Subcutaneous abdominal adipose tissue (tissue), 5 donors: ENCODE measurements at regions not wholly inside any gene's neighbourhood (a gene's known extent, or its start where the extent isn't known, plus 50 kb on each side); places are given as distances from the start of the nearest gene placed in this dataset.
"Not testable (repeated sequence)": the region's sequence is repeated elsewhere in the genome, so short reads cannot be mapped to it uniquely, and the experiment has no call there.

Experiments used
- H3K27ac ChIP-seq: one replicate; pipeline ENCODE4 v1.7.0; 2013; ENCODE audit warnings: low read depth, mild to moderate bottlenecking, inconsistent platforms, low read length, moderate library complexity
- H3K27me3 ChIP-seq, 5 donors: one replicate each; pipeline ENCODE4 v1.7.0; 2013; ENCODE audit warnings: low read length in 5 of 5, inconsistent platforms in 1 of 5; ENCODE audit not compliant: control insufficient read depth in 5 of 5, insufficient read depth in 4 of 5
- H3K36me3 ChIP-seq, 5 donors: one replicate each; pipeline ENCODE4 v1.7.0; 2013; ENCODE audit warnings: low read length in 5 of 5; ENCODE audit not compliant: control insufficient read depth in 5 of 5, insufficient read depth in 5 of 5
- H3K4me1 ChIP-seq, 5 donors: one replicate each; pipeline ENCODE4 v1.7.0; 2013; ENCODE audit warnings: low read length in 5 of 5, mild to moderate bottlenecking in 3 of 5, moderate library complexity in 1 of 5; ENCODE audit not compliant: control insufficient read depth in 5 of 5, insufficient read depth in 5 of 5
- H3K4me3 ChIP-seq, 5 donors: one replicate each; pipeline ENCODE4 v1.7.0; 2013; ENCODE audit warnings: low read length in 5 of 5, low read depth in 1 of 5
- H3K9ac ChIP-seq, 5 donors: one replicate each; pipeline ENCODE4 v1.7.0; 2013; ENCODE audit warnings: low read length in 5 of 5, mild to moderate bottlenecking in 4 of 5, moderate library complexity in 3 of 5
- H3K9me3 ChIP-seq, 5 donors: one replicate each; pipeline ENCODE4 v1.7.0; 2013; ENCODE audit warnings: low read length in 5 of 5; ENCODE audit not compliant: control insufficient read depth in 5 of 5
- donor health status: healthy.
- donor health status: healthy.
- donor health status: healthy.
- donor health status: healthy.
- donor health status: healthy.

- H3K9me3 ChIP-seq, result no peaks in the 10 kb centered on the region
- no peaks in the 10 kb centered on the region for H3K36me3 ChIP-seq
- no peak overlapping the region for H3K4me3 ChIP-seq
- no peak overlapping the region for H3K9ac ChIP-seq
- H3K27ac ChIP-seq, result no peak overlapping the region
- H3K27me3 ChIP-seq, result no peaks in the 10 kb centered on the region
- peaks cover 0 to 2% (median 0%) of the 10 kb centered on the region in 5 donors for H3K4me1 ChIP-seq
Observed at GRCh38 chr13:93039131-93039530, 187.5 kb upstream of the GPC6 start.

- H3K36me3 ChIP-seq, H3K9me3 ChIP-seq, H3K9ac ChIP-seq, H3K27me3 ChIP-seq, H3K4me1 ChIP-seq, H3K4me3 ChIP-seq, H3K27ac ChIP-seq: not testable (repeated sequence)
Observed at GRCh38 chr13:93041566-93041965, 185.0 kb upstream of the GPC6 start.

- H3K4me1 ChIP-seq, result no peaks in the 10 kb centered on the region
- no peaks in the 10 kb centered on the region for H3K9me3 ChIP-seq
- H3K27me3 ChIP-seq, result no peaks in the 10 kb centered on the region
- H3K9ac ChIP-seq, result no peak overlapping the region
- no peak overlapping the region for H3K4me3 ChIP-seq
- H3K36me3 ChIP-seq, result no peaks in the 10 kb centered on the region
- no peak overlapping the region for H3K27ac ChIP-seq
Observed at GRCh38 chr13:93045836-93046235, 180.8 kb upstream of the GPC6 start.

GRCh38 chr13:93055233-93055632 is 171.4 kb upstream of the GPC6 start:
- Histone ChIP-seq H3K9me3 (peaks cover 0 to 3% (median 0%) of the 10 kb centered on the region in 5 donors), H3K36me3 (no peaks in the 10 kb centered on the region), H3K27ac (no peak overlapping the region), H3K4me3 (no peak overlapping the region), H3K27me3 (no peaks in the 10 kb centered on the region), H3K4me1 (no peaks in the 10 kb centered on the region), H3K9ac (no peak overlapping the region)

GRCh38 chr13:93058301-93058700 is 168.3 kb upstream of the GPC6 start:
- no peaks in the 10 kb centered on the region for H3K4me1 ChIP-seq
- H3K9me3 ChIP-seq, result peaks cover 0 to 2% (median 0%) of the 10 kb centered on the region in 5 donors
- H3K9ac ChIP-seq, result no peak overlapping the region
- no peak overlapping the region for H3K4me3 ChIP-seq
- H3K36me3 ChIP-seq, result no peaks in the 10 kb centered on the region
- H3K27me3 ChIP-seq, result no peaks in the 10 kb centered on the region
- no peak overlapping the region for H3K27ac ChIP-seq

GRCh38 chr13:93060144-93060543 is 166.5 kb upstream of the GPC6 start:
- no peaks in the 10 kb centered on the region for H3K27me3 ChIP-seq
- H3K9ac ChIP-seq, result no peak overlapping the region
- no peak overlapping the region for H3K27ac ChIP-seq
- no peaks in the 10 kb centered on the region for H3K36me3 ChIP-seq
- H3K4me3 ChIP-seq, result no peak overlapping the region
- H3K4me1 ChIP-seq, result no peaks in the 10 kb centered on the region
- peaks cover 0 to 2% (median 0%) of the 10 kb centered on the region in 5 donors for H3K9me3 ChIP-seq

- no peaks in the 10 kb centered on the region for H3K27me3 ChIP-seq
- H3K9me3 ChIP-seq, result peaks cover 0 to 3% (median 0%) of the 10 kb centered on the region in 5 donors
- H3K4me3 ChIP-seq, result no peak overlapping the region
- H3K4me1 ChIP-seq, result no peaks in the 10 kb centered on the region
- no peak overlapping the region for H3K27ac ChIP-seq
- no peak overlapping the region for H3K9ac ChIP-seq
- H3K36me3 ChIP-seq, result no peaks in the 10 kb centered on the region
Observed at GRCh38 chr13:93066187-93066586, 160.4 kb upstream of the GPC6 start.

GRCh38 chr13:93079294-93079693 is 147.3 kb upstream of the GPC6 start:
- H3K4me1 ChIP-seq, result no peaks in the 10 kb centered on the region
- H3K9me3 ChIP-seq, result no peaks in the 10 kb centered on the region
- no peak overlapping the region for H3K9ac ChIP-seq
- H3K4me3 ChIP-seq, result no peak overlapping the region
- no peaks in the 10 kb centered on the region for H3K36me3 ChIP-seq
- no peaks in the 10 kb centered on the region for H3K27me3 ChIP-seq
- H3K27ac ChIP-seq, result no peak overlapping the region

- Histone ChIP-seq H3K27me3 (no peaks in the 10 kb centered on the region), H3K9ac (no peak overlapping the region), H3K4me3 (no peak overlapping the region), H3K27ac (no peak overlapping the region), H3K4me1 (no peaks in the 10 kb centered on the region), H3K9me3 (no peaks in the 10 kb centered on the region), H3K36me3 (no peaks in the 10 kb centered on the region)
Observed at GRCh38 chr13:93080166-93080565, 146.4 kb upstream of the GPC6 start.

GRCh38 chr13:93080587-93080986 is 146.0 kb upstream of the GPC6 start:
- no peaks in the 10 kb centered on the region for H3K27me3 ChIP-seq
- H3K4me1 ChIP-seq, result no peaks in the 10 kb centered on the region
- no peaks in the 10 kb centered on the region for H3K36me3 ChIP-seq
- no peak overlapping the region for H3K4me3 ChIP-seq
- H3K9ac ChIP-seq, result no peak overlapping the region
- no peak overlapping the region for H3K27ac ChIP-seq
- H3K9me3 ChIP-seq, result no peaks in the 10 kb centered on the region

- H3K27me3 ChIP-seq, result no peaks in the 10 kb centered on the region
- no peaks in the 10 kb centered on the region for H3K36me3 ChIP-seq
- H3K9me3 ChIP-seq, result no peaks in the 10 kb centered on the region
- no peak overlapping the region for H3K9ac ChIP-seq
- H3K4me1 ChIP-seq, result peaks cover 0 to 2% (median 0%) of the 10 kb centered on the region in 5 donors
- H3K4me3 ChIP-seq, result no peak overlapping the region
- no peak overlapping the region for H3K27ac ChIP-seq
Observed at GRCh38 chr13:93086329-93086728, 140.3 kb upstream of the GPC6 start.
